H4 (cell line): ENCODE measurements at regions not wholly inside any gene's neighbourhood (a gene's known extent, or its start where the extent isn't known, plus 50 kb on each side); places are given as distances from the start of the nearest gene placed in this dataset.
"Not testable (repeated sequence)": the region's sequence is repeated elsewhere in the genome, so short reads cannot be mapped to it uniquely, and the experiment has no call there.

Source experiments
- DNase-seq: peaks from one replicate; pipeline ENCODE4 v3.0.0-alpha.2; 2015; ENCODE audit warnings: low spot score

DNA sequence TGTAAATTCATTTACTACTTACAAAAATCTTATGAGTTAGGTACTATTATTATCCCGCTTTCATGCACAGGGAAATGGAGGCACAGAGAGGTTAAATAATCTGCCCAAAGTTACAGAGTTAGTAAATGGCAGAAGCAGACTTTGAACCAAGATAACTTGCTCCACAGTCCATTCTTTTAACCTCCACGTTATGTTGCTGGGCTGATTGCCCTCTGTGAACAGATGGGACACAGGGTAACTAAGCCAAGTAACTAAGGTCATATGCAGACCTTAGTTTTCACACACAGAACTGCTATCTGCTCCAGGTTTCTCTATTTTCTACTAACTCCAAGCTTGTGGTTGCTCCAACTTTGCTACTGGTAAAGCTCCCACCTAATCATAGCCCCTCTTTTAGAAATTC is 147.1 kb upstream of the IFNG-AS1 start:
- DNase-seq = no peak

GRCh38 chr12:67843257-67843656 is 146.0 kb upstream of the IFNG-AS1 start:
- no peak for DNase-seq

DNA sequence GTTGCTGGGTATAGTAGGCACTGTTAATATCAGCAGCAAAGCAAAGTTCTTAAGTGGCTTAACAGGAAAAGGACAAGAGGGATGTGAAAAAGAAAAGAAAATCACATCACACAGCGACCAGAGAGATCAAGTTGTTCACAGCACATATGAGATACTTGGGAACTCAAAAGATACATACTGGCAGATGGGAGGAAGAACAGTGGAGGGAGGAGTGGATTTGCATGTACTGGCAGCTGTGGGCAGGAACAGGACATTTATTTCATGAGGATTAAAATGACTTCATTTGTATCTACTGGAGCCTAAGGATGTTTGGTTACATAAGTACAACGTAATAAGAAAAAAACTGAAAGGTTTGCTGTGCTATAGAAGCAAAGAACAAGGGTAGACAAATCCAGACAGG is 136.5 kb upstream of the IFNG-AS1 start:
- no peak for DNase-seq

GRCh38 chr12:67853204-67853603 is 136.0 kb upstream of the IFNG-AS1 start:
- no peak for DNase-seq

- no peak for DNase-seq
Measured at GRCh38 chr12:67854351-67854750, 134.9 kb upstream of the IFNG-AS1 start.

DNA sequence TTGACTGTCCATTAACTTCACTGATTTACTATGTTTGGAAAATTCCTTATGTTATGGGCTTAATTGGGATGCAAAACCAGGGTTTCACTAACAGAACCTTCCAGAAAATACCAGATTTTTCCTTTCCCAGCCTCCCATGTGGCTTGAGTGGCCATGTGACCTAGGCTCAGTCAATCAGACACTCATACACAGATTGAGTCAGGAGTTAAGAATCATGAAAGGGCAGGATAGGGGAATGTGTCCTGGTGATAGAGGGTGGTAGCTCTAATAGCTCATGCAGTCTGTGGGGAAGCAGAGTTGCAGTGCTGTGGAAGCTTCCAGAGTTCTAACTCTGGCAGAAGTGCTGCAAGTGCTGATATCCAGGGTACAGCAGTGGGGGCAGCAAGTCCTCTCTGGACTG is 134.1 kb upstream of the IFNG-AS1 start:
- no peak for DNase-seq

DNA sequence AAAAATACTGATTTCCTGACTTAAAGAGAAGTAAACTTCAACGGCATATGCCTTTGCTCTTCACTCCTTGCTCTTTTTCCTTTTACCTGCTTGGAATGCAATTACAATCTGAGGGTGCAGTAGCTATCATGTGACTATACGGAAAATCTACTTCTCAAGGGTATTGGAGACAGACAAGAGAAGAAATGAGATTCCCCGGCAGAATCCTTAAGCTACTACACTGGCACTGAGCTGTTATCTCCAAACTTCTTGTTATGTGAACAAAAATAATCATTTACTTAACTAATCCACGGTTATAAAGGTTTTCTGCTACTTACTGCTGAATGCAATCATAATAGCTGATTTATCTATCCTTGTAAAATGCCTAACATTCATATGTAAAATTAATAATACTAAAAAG is 118.0 kb upstream of the IFNG-AS1 start:
- DNase-seq = no peak

GRCh38 chr12:67873355-67873754 is 115.9 kb upstream of the IFNG-AS1 start:
- DNase-seq = no peak

DNA sequence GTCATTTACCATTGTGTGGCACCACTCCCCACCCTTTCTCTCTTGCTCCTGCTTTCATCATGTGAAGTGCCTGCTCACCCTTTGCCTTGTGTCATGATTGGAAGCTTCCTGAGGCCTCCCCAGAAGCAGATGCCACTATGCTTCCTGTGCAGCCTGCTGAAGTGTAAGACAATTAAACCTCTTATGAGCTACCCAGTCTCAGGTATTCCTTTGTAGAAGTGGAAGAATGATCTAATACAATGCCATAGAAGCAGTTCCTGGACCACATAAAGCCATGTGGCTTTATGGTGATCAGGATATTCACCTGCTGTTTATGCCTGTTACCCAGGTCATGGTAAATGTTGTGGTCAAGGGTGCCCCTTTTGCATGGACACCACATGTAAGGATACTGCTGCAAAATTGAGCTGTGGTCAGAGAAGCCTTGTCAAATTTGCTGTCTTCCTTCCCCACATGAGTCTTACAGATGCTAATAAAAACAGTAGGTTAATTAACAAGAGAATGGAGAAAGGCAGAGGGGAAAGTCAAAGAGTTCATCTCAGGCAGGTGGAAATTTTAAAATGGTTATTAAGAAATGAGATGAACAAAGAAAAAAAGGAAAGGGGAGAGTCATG is 112.8 kb upstream of the IFNG-AS1 start:
- no peak for DNase-seq

GRCh38 chr12:67877727-67878126 is 111.5 kb upstream of the IFNG-AS1 start:
- DNase-seq = no peak

DNA sequence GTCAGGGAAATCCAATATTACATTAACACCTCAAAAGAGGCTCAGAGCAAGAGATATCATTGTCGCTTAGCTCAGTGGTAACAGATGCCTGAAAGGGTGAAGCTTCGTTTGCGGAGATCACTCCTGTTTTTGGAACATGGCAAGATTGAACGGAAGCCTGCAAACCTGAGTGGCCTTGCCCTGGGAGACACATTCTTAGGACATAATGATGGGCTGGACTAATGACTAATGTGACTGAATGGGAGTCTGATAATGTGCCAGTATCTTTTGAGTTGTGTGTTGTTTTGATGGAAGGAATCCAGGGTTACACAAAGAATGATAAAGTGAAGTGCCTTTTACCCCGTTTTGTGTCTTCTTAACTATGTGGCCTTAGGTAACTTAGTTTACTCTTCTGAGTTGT is 109.3 kb upstream of the IFNG-AS1 start:
- no peak for DNase-seq

DNA sequence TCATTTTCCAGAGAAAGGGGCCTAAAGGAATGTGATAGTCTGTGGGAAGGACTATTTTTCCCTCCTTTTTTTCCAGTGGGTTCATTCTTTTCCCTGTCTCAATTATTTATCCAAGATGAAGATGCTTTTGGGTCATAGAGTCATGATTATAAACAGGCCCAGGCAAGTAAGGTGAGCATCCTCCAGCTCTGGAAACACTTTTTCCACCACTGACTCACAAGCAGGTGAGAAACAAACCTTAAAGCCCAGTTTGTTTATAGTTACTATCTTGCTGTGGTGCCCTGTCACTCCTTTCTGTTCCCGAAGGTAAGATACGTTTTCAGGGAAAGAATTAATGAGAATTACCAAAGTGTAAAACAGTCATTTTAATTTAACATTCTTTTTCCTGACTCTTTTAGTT is 107.7 kb upstream of the IFNG-AS1 start:
- DNase-seq = no peak

- DNase-seq = no peak
Measured at GRCh38 chr12:67884596-67884995, 104.7 kb upstream of the IFNG-AS1 start.

DNA sequence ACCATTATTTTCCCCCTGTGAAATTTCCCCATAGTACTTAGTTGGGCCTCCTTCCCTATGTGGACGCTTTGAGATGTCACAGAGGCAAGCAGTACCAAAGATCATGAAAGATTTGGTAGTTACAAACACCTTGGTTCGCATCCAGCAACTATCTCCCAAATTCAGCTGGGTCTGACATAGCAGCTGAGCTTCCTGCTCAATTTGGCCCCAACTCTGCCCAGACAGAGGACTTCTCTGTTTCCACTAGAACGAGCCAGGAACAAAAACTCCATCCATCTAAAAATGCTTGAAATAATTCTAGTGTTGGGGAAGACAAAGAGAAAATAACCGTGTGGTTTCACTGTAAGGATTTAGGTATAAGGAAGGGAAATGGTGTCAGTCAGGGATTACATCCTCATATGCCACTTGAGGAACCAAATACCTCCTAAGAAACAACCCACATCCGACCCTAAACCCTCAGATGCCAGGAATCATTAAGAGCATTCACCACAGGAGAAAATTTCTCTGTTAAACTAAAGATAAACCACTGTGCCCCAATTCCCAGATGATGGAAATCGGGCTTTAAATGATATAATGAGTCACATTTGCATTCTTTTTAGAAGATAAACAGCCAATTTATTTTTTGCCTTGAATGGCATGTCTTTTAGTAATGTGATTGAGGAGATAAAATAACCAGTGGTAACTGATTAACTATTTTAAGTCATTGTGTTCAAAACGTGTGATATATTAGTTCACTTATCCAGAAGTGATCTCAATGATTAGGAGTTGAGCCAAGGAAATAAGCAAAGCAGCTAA is 103.7 kb upstream of the IFNG-AS1 start:
- DNase-seq = peak; percentile 24

DNA sequence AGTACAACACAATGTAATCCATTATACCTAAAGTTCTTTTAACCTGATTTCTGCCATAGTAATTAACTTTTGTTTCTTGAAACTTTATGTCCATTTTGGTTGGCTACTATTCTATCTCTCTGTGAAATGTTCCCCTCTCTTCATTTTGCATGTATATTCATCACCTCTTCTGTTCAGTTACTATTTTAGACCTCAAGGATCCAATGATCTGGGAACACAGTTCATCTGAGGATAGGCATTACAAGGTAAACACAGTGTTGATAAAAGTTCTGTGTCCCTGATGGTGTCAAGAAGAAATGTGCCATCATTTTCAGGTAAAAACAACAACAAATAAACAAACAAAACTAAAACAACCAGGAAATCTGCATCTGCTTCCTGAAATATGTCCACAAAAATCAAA is 102.2 kb upstream of the IFNG-AS1 start:
- DNase-seq = no peak

- no peak for DNase-seq
Measured at GRCh38 chr12:67889931-67890330, 99.3 kb upstream of the IFNG-AS1 start.

DNA sequence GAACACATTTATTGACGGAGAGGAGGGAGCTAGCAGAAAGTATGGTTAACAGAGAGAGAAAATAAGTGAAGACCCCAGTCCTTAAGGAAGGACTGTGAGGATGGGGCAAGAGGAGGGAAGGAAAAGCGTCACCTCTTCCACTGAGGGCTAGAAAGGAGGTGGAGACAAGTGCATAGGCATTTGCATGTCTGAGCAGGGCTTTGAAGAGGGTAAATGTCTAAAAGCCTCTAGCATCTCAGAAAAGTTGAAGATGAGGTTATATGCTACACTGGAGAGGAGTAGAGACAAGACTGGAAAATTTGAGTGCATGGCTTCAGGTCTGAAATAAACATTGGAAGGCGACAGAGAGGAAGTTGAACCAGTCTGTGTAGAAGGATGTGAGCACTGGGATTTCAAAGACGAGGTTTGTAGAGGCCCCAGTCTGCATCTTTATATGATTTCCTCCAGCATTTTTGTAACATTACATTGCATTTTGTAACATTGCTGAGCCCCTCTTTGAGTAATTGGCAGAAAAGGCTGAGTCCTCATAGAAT is 98.5 kb upstream of the IFNG-AS1 start:
- no peak for DNase-seq

DNA sequence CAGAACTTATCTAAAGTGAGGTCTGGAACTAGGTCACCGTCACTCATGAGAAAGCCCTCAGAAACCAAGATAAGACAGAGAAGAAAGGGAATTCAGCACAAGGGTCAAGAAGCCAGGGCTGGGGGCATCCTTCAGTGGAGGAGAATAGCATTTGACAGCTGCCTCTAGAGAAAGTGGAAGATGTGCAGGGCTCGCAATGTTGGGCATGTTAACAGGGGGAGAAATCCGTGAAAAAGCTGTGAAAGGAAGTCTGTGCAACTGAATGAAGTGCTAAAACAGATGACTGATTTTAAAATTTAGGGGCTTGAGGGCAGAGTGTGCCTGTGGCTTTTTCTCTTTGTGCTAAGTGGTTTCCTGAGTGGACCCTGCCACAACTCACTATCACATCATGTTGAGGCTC is 97.7 kb upstream of the IFNG-AS1 start:
- DNase-seq = no peak

GRCh38 chr12:67892259-67893021 is 96.8 kb upstream of the IFNG-AS1 start:
- DNase-seq = no peak

GRCh38 chr12:67893022-67893580 is 96.1 kb upstream of the IFNG-AS1 start:
- no peak for DNase-seq

DNA sequence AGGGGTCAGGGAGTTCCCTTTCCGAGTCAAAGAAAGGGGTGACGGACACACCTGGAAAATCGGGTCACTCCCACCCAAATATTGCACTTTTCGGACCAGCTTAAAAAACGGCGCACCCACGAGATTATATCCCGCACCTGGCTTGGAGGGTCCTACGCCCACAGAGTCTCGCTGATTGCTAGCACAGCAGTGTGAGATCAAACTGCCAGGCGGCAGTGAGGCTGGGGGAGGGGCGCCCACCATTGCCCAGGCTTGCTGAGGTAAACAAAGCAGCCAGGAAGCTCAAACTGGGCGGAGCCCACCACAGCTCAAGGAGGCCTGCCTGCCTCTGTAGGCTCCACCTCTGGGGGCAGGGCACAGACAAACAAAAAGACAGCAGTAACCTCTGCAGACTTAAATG is 88.8 kb upstream of the IFNG-AS1 start:
- DNase-seq = not testable (repeated sequence)

- peak; percentile 65 for DNase-seq
Measured at GRCh38 chr12:67909091-67909531, 80.1 kb upstream of the IFNG-AS1 start.
